Testis (tissue), 2 donors: ENCODE measurements at regions not wholly inside any gene's neighbourhood (a gene's known extent, or its start where the extent isn't known, plus 50 kb on each side); places are given as distances from the start of the nearest gene placed in this dataset.
"Not testable (repeated sequence)": the region's sequence is repeated elsewhere in the genome, so short reads cannot be mapped to it uniquely, and the experiment has no call there.

Experiments used
- POLR2A ChIP-seq: fragments of 450-650 bp; IDR thresholded peaks from one replicate; pipeline ENCODE4 v1.6.1; 2017; ENCODE audit warnings: antibody characterized with exemption, mild to moderate bottlenecking, moderate library complexity
- TF ChIP-seq, protein P1 (sequence below), 3 experiments: fragments of 450-650 bp in 2 of 3; fragments of 200-600 bp in 1 of 3; sonication (generic) in 1 of 3; IDR thresholded peaks; one replicate each; pipeline ENCODE4 v1.5.1; 2016 to 2019; ENCODE audit warnings: antibody characterized with exemption in 3 of 3, mild to moderate bottlenecking in 2 of 3, moderate library complexity in 1 of 3

DNA sequence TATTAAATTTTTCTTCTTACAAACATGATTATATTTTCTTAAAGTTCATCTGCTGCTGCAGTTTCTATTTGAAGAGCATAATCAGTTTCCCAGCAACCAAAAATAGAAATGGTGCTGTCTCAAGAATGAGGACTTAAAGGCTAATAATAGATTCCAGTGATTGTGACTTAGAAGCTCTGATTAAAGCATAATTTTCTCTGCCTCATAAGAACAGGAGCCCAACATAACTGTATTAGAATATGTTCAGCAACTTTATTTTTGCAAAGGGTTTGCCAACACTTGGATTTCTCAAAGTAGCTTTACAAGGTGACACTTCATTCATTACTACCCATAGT lies 227.9 kb downstream of the SPATA31A1 start:
- TF ChIP-seq, protein P1, sequence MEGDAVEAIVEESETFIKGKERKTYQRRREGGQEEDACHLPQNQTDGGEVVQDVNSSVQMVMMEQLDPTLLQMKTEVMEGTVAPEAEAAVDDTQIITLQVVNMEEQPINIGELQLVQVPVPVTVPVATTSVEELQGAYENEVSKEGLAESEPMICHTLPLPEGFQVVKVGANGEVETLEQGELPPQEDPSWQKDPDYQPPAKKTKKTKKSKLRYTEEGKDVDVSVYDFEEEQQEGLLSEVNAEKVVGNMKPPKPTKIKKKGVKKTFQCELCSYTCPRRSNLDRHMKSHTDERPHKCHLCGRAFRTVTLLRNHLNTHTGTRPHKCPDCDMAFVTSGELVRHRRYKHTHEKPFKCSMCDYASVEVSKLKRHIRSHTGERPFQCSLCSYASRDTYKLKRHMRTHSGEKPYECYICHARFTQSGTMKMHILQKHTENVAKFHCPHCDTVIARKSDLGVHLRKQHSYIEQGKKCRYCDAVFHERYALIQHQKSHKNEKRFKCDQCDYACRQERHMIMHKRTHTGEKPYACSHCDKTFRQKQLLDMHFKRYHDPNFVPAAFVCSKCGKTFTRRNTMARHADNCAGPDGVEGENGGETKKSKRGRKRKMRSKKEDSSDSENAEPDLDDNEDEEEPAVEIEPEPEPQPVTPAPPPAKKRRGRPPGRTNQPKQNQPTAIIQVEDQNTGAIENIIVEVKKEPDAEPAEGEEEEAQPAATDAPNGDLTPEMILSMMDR (IDR thresholded peaks at IDR 0.05): not testable (repeated sequence)
- not testable (repeated sequence) for TF ChIP-seq POLR2A
